ENCODE measurements at regions not wholly inside any gene's neighbourhood (a gene's known extent, or its start where the extent isn't known, plus 50 kb on each side); places are given as distances from the start of the nearest gene placed in this dataset.

DNA sequence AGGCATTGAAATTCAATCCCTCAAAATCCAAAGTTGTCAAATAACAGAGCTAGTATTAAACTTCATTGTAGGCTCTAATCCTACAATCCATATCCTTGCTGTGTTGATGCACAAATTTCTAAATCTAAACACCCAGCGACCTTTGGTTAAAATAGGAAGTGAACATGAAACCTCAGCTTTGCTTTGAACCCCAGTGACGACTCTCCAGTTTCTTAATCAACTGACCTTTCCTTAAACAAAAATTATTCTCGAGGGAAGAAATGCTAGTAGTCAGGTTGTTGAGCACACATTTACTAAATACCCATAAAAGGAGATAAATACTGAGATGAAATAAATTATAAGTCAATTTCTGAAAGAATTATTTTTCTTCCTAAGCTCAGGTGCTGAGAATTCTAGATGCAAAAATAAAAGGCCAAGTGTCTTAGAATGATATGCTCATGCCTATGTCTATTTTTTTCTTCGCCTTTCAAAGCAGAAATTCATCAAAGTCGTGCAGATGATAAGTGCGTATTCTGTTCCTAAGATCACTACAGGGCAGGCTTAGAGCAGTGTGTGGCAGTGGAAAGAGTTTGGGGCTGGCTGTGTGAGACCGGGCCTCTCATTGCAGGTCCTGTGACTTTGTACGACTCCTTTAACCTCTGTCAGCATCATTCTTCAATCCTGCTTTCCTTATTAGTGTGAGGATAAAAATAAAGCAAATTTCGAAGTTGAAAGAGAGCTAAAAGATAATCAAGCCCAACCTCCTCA, 208.7 kb downstream of the PRL start:
- in situ Hi-C loops (cut with HindIII; ENCODE audit: low pct_unique_long_range_greater_than_20kb, low sequenced_read_pairs) = no loop called here
- DNase-seq (ENCODE audit: low read depth, low spot score) = no peak

DNA sequence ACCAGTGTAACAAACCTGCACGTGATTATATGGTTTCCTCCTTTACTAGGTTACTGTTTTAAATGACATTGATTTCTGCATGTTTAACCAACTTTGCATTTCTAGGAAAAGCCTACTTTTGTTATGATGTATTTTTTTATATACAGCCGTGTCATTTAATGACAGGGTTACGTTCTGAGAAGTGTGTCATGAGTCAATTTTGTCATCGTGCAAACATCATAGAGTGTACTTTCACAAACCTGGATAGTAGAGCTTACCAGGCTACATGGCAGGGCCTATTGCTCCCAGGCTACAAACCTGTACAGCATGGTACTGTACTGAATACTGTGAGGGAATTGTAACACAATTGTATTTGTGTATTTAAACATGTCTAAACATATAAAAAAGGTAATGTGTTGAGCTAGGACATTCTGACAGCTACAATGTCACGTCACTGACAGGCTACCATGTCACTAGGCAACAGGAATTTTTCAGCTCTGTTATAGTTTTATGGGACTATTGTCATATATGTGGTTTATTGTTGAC, 205.3 kb downstream of the PRL start:
- no peak for DNase-seq (ENCODE audit: low read depth, low spot score)
- in situ Hi-C loops (cut with HindIII; ENCODE audit: low pct_unique_long_range_greater_than_20kb, low sequenced_read_pairs) = no loop called here

DNA sequence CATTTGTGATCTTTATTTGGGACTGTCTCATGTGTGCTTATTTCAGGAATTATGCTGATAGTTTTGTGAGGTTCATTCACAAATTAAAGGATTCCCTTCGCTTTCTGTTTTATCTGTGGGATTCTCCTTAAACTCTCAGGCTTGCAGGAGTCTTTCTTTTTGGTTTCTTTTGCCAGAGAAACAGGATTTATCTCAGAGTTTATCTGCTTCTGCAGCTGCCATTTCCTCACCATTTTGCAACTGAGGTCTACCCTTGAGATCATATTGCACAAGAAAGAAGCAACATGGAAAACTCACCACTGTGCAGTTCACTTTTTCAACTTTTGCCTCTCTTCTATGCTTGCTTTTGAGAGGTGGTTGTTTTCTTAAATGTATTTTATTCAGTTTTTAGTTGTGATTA, 201.0 kb downstream of the PRL start:
- in situ Hi-C loops (cut with HindIII; ENCODE audit: low pct_unique_long_range_greater_than_20kb, low sequenced_read_pairs) = no loop called here

DNA sequence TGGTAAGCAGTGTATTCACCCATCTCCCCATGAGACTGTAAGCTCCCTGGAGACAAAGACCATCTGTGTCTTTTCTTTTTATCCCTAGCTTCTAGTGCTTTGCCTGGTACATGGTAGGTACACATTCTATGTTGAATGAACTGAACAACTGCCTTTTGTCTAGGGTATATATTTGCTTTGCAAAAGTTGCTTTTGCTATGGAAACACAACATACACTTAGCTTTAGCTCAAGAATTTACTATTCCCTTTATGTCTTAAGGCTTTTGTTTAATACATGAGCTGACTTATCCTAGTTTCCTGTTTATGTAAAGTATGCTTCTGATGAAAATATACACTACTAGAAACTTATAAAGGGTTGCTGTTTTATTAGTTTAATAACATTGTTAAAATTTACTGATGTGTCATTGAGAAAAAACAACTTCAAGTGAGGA, 198.2 kb downstream of the PRL start:
- peak; percentile 68 for DNase-seq (ENCODE audit: low read depth, low spot score)
- in situ Hi-C loops (cut with HindIII; ENCODE audit: low pct_unique_long_range_greater_than_20kb, low sequenced_read_pairs) = no loop called here

More for the DNA sequence above, 201.0 kb downstream of the PRL start:
- DNase-seq (ENCODE audit: low read depth, low spot score) = no peak

DNA sequence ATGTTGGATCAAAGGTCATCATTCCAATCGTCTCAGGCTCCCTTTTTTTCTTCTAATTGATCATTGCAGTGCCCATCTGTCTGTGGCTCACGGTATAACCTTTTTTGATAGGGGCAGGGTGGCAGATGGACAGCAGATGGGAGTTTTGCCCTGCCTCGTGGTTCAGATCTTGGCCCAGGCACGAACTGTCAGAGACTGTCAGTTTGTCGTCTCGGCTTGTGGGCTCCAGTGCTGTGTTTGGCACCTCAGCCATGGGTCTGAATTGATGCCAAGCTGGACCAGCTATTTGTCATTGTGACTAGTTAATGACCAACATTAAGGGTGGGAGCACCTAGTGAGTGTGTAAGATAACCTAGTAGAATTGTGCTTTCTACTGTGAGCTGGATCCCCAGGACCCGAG, 197.6 kb downstream of the PRL start:
- in situ Hi-C loops (cut with HindIII; ENCODE audit: low pct_unique_long_range_greater_than_20kb, low sequenced_read_pairs) = no loop called here
- DNase-seq (ENCODE audit: low read depth, low spot score) = no peak

DNA sequence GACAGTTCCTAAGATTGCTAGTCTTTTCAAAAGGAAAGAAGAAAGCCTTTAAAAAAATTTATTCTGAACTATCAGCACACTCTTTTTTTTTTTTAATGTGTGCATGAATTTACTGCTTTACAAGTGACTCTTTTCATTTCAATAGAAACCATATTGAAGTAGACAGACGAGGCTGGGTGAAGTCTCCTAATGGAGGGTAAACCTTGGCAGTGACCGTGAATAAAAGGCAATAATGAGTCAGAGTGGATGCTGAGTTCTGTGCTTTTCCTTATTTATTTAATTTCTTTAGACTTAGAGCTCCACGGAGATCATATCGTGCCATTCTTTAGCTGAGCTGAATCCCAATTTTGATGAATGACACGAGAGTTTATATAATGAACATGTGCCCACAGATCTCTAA, 196.9 kb downstream of the PRL start:
- in situ Hi-C loops (cut with HindIII; ENCODE audit: low pct_unique_long_range_greater_than_20kb, low sequenced_read_pairs) = no loop called here
- DNase-seq (ENCODE audit: low read depth, low spot score) = no peak

DNA sequence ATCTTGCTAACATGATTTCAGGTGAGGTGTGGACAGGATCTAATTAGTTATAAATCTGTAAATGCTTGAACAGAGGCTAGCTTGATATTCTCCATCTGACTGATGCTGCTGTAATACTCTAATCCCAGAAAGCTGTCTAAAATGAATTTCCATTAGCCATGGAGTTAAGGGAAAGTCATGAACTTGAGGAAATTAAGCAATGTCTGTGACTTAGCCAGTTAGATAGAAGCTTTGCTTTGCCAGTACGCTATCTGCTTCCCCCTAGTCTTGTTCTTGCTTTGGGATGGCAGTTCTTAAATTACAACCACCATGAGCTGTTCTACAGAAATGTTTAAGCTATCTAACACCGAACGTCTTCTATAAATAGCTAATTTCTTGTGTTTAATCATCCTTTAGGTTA, 195.7 kb downstream of the PRL start:
- DNase-seq (ENCODE audit: low read depth, low spot score) = no peak
- in situ Hi-C loops (cut with HindIII; ENCODE audit: low pct_unique_long_range_greater_than_20kb, low sequenced_read_pairs) = no loop called here

DNA sequence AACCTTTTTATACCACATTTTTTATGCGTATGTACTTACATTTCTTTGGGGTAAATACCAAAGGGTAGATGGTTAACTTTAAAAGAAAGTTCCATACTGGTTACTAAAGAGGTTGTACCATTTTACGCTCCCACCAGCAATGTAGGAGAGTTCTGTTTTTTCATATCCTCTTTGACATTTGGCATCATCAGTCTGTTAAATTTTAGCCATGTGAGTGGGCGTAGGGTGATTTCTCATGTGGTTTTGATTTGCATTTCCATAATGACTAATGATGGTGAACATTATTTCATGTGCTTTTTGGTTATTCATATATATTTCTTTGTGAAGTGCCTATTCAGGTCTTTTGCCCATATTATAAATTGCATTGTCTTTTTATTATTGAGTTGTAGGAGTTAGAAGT, 194.2 kb downstream of the PRL start:
- in situ Hi-C loops (cut with HindIII; ENCODE audit: low pct_unique_long_range_greater_than_20kb, low sequenced_read_pairs) = no loop called here
- no peak for DNase-seq (ENCODE audit: low read depth, low spot score)

DNA sequence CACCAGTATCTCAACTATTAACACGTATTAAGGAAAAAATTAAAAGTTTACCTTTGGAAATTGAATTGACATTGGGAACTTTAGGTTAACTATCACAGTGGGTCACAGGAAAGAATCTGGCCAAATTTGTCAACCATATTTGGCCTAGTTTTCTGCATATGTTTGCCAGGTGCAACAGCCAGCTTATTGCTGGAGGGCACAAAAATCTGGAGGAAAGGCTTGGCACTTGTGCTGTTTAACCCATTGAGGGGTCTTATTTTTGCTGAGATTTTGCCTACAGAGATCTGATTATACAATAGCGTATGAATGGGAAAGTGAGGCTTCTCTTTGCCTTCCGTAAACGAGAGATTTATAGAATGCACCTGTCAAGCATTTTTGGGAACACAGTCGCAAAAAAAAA, 190.4 kb downstream of the PRL start:
- DNase-seq (ENCODE audit: low read depth, low spot score) = no peak
- in situ Hi-C loops (cut with HindIII; ENCODE audit: low pct_unique_long_range_greater_than_20kb, low sequenced_read_pairs) = no loop called here

DNA sequence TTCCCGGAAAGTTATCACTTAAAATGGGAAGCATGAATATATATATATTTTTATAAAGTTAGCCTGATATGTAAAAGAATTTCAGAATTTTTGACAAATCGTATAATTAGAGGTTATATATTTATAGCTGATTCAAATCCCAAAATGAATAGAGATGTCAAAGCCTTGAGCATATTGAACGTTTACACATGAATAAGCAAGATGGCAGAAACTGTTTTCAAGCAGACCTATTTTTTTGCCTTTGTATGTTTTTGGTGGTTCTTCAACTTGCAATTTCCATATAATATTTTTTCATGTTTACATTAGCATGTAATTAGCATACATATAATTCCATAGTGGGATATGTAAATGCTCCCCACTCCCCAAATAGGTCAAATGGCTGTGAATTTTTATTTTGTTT, 189.9 kb downstream of the PRL start:
- no peak for DNase-seq (ENCODE audit: low read depth, low spot score)
- in situ Hi-C loops (cut with HindIII; ENCODE audit: low pct_unique_long_range_greater_than_20kb, low sequenced_read_pairs) = no loop called here

DNA sequence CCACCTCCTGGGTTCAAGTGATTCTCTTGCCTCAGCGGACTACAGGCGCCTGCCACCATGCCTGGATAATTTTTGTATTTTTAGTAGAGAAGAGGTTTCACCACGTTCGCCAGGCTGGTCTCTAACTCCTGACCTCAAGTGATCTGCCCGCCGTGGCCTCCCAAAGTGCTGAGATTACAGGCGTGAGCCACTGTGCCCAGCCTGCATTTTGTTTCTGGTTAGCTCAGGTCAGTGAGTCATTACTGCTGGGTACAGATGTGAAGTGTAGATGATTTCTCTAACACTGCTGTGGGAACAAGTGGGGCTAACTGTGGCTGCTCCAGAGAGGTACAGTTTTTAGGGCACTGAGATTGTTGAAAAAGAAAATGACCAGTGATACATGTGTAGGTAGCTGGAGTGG, 188.6 kb downstream of the PRL start:
- no peak for DNase-seq (ENCODE audit: low read depth, low spot score)
- in situ Hi-C loops (cut with HindIII; ENCODE audit: low pct_unique_long_range_greater_than_20kb, low sequenced_read_pairs) = no loop called here

DNA sequence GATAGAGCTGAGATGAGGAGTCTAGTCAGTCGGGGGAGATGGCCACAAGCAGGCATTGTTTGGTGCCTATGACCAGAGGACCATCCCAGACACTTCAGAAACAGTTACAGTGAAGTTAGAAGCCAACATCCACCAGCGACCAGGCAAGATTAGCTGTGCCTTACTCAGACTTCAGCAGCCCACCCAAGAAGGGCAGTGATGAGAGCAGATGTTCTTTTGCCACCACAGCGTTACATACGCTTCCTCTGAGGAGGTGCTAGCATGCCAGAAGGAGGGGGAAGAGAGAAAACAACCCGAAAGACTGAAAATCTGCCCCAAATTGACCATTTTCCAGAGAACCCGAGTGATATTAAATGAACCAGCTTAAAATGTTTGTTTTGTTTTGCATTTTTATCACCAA, 186.8 kb downstream of the PRL start:
- DNase-seq (ENCODE audit: low read depth, low spot score) = no peak
- in situ Hi-C loops (cut with HindIII; ENCODE audit: low pct_unique_long_range_greater_than_20kb, low sequenced_read_pairs) = no loop called here

DNA sequence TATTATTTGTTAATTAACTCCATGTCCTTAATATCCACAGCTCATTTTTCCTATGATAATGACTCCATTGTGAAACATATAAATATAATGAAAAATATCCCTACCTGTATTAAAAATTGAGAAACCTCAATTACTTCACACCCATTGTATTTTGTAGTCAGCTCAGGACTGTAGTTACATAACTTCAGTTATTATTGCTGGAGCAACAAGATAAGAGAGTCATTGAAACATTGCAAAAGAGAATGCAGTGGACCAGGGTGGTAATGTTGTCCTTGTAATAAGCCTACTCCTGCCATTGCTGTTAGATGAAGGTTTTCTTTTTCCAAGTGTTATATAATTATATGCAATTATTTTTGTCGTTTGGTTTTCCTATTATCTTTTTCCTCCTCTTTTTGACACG, 184.4 kb downstream of the PRL start:
- in situ Hi-C loops (cut with HindIII; ENCODE audit: low pct_unique_long_range_greater_than_20kb, low sequenced_read_pairs) = no loop called here
- peak; percentile 33 for DNase-seq (ENCODE audit: low read depth, low spot score)

DNA sequence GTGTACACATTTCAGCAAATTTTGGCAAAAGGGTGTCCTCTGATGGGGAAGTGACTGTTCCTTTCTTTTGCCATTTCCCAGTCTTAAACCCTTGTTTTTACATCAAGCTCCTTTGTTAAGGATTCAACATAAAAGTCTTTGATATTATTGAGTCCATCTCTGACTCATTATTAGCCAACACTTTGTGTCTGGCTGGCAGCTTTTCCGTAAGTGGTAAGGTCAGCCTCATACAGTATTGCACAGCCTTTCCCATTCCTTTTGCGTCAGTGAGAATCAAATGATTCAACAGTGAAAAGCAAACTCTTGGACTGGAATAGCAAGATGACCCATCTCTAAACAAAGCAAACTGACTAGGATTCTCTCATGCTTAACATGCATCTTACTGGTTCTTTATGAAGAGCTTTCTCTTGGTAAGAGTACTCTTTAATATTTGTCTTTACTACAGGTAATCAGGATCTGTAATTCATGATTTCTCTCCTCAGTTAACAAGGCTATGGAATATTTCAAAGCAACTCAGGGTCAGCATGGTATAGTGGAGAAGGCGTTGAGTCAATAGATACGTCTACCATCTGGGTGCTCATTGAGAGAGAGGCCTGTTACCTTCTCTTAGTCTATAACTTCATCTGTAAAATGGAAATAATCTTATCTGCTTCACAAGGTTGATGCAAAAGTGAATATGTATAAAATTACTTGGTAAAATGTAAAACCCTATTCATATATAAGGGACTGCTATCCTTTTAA, 183.6 kb downstream of the PRL start:
- in situ Hi-C loops (cut with HindIII; ENCODE audit: low pct_unique_long_range_greater_than_20kb, low sequenced_read_pairs) = no loop called here
- peak; percentile 97 for DNase-seq (ENCODE audit: low read depth, low spot score)

DNA sequence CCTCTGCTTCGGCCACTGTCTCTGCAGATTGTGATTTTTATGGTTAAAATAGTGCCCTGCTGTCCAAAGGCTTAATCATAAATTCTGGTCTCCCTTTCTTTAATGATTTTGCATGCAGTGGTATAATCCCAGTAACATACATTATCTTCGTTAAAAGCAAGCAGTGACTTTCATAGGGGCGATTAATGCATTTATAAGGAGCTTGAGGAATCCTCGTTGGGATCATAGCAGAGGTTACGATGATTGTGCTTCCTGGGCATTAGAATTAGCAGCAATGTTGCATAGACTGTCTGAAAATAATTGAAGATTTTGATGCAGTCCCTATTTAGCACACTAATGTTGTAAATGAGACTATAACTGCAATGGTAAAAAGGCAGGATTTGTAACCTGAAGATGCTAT, 181.3 kb downstream of the PRL start:
- DNase-seq (ENCODE audit: low read depth, low spot score) = no peak
- in situ Hi-C loops (cut with HindIII; ENCODE audit: low pct_unique_long_range_greater_than_20kb, low sequenced_read_pairs) = no loop called here

DNA sequence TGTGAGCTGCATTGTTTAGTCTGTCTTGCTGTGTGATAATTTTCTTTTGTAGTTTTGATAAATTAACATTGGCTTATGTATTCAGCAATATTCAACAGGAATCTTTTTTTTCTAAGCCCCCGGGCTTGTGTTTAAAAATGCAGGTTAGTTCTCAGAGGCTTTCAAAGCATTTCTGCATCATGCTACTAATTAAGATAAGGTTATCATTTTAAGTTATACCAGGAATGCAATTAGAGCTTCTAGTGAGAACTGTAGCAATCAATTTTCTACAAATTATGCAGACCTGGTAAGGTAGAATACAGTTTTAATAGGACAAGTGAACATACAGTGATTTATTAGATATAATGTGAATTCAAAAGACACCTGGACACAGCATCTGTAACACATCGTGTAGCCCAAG, 179.2 kb downstream of the PRL start:
- DNase-seq (ENCODE audit: low read depth, low spot score) = no peak
- in situ Hi-C loops (cut with HindIII; ENCODE audit: low pct_unique_long_range_greater_than_20kb, low sequenced_read_pairs) = no loop called here

DNA sequence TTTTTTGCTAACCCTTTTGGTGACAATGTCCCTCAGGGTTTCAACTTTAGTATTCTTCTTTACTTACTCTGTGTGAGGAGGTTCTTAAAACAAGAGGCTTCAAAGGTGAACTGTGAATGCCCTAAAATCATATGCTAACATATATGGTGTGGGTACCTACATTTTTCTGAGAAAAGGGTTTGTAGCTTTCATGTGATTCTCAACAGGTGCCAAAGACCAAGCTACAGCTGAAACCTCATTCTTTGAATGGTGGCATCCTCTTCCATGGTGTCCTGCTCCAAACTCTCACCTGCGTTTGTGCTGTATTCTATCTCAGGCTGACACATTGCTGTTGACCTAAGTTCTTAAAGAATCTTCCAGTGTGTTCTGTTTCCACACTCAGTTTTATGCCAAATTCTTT, 177.3 kb downstream of the PRL start:
- DNase-seq (ENCODE audit: low read depth, low spot score) = no peak
- in situ Hi-C loops (cut with HindIII; ENCODE audit: low pct_unique_long_range_greater_than_20kb, low sequenced_read_pairs) = no loop called here

DNA sequence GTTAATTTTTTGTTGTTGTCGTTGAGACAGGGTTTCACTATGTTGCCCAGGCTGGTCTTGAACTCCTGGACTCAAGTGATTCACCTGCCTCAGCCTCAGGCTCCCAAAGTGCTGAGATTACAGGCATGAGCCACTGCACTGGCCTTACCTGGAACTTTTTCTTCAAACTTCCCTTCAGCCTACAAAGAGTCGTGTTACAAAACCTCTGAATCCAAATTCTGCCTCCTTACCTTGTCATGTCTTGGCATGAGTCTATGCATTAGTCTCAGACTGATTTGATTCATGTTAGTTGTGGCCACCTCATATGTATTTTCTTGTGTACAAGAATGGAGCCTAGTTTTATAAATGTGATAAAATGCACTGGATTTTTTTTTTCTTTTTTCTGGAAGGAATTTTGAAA, 172.1 kb downstream of the PRL start:
- DNase-seq (ENCODE audit: low read depth, low spot score) = no peak
- in situ Hi-C loops (cut with HindIII; ENCODE audit: low pct_unique_long_range_greater_than_20kb, low sequenced_read_pairs) = no loop called here

DNA sequence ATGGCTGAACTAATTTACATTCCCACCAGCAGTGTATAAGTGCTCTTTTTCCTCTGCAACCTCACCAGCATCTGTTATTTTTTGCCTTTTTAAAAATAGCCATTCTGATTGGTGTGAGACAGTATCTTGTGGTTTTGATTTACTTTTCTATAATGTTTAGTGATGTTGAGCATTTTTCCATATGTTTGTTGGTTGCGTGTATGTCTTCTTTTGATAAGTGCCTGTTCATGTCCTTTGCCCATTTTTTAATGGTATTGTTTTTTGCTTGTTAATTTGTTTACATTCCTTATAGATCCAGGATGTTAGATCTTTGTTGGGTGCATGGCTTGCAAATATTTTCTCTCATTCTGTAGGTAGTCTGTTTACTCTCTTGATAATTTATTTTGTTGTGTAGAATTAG, 169.9 kb downstream of the PRL start:
- in situ Hi-C loops (cut with HindIII; ENCODE audit: low pct_unique_long_range_greater_than_20kb, low sequenced_read_pairs) = no loop called here

More for the DNA sequence above, 169.9 kb downstream of the PRL start:
- DNase-seq (ENCODE audit: low read depth, low spot score) = no peak

All from SK-MEL-5 (cell line).